ENCODE measurements at regions not wholly inside any gene's neighbourhood (a gene's known extent, or its start where the extent isn't known, plus 50 kb on each side); places are given as distances from the start of the nearest gene placed in this dataset.

DNA sequence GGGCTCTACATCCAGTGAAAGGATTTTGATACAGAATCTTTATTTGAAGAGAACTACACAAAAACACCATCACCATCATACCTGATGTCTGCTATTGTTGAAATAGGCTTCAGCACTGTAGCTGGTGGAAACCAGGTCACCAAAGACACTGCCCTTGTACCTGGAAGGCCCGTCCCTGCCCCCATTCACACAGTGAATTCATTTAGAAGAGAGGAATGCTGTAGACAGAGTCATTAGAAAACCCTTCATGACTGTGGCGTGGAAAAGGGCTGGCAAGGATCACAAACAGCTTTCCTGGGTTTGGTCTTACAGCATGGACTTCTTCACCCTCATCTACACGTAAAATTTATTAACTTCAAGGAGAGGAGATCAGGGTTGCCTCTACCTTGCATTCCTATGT, 202.0 kb upstream of the NRP1 start:
- TF ChIP-seq, protein P1, sequence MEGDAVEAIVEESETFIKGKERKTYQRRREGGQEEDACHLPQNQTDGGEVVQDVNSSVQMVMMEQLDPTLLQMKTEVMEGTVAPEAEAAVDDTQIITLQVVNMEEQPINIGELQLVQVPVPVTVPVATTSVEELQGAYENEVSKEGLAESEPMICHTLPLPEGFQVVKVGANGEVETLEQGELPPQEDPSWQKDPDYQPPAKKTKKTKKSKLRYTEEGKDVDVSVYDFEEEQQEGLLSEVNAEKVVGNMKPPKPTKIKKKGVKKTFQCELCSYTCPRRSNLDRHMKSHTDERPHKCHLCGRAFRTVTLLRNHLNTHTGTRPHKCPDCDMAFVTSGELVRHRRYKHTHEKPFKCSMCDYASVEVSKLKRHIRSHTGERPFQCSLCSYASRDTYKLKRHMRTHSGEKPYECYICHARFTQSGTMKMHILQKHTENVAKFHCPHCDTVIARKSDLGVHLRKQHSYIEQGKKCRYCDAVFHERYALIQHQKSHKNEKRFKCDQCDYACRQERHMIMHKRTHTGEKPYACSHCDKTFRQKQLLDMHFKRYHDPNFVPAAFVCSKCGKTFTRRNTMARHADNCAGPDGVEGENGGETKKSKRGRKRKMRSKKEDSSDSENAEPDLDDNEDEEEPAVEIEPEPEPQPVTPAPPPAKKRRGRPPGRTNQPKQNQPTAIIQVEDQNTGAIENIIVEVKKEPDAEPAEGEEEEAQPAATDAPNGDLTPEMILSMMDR (optimal IDR thresholded peaks at IDR 0.05 in 1 of 3, IDR thresholded peaks at IDR 0.05 in 1 of 3, conservative IDR thresholded peaks at IDR 0.05 in 1 of 3; ENCODE audit: extremely low read depth in 1 of 3, insufficient read depth in 2 of 3, low read length in 3 of 3) = no peak
- no peak for TF ChIP-seq EZH2 (IDR thresholded peaks at IDR 0.05; ENCODE audit: low read length)

All from keratinocyte (primary cell).